ENCODE measurements at regions not wholly inside any gene's neighbourhood (a gene's known extent, or its start where the extent isn't known, plus 50 kb on each side); places are given as distances from the start of the nearest gene placed in this dataset.

DNA sequence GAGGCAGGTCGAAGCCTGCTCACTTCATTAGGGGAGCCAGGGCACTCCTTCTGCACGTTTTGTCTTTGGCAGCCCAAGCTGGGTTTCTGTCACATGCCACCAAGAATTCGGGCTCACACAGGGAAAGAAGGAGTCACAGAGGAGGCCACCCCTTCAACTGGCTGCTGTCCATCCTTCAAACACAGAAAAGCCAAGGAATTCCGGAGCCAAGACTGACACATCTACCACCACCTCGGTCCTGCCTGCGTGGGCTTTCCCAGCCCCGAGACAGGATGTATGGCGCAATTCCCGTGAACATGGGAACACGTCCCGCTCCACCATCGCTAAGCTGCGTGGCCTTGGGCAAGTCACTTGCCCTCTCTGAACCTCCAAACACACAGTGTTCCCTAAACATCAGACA is 70.4 kb downstream of the NCOR2 start:
- no peak for DNase-seq (ENCODE audit: extremely low spot score)
- ChIA-PET POLR2A (no interaction called here), CTCF (no interaction called here)
- TF ChIP-seq FOXK2 (IDR thresholded peaks at IDR 0.05): no peak
- TF ChIP-seq LEF1 (IDR thresholded peaks at IDR 0.05; ENCODE audit: borderline replicate concordance): no peak
- no peak for TF ChIP-seq ARNT (IDR thresholded peaks at IDR 0.05)
- TF ChIP-seq ZNF384 (IDR thresholded peaks at IDR 0.05): no peak
- TF ChIP-seq, protein P1, sequence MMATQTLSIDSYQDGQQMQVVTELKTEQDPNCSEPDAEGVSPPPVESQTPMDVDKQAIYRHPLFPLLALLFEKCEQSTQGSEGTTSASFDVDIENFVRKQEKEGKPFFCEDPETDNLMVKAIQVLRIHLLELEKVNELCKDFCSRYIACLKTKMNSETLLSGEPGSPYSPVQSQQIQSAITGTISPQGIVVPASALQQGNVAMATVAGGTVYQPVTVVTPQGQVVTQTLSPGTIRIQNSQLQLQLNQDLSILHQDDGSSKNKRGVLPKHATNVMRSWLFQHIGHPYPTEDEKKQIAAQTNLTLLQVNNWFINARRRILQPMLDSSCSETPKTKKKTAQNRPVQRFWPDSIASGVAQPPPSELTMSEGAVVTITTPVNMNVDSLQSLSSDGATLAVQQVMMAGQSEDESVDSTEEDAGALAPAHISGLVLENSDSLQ (IDR thresholded peaks at IDR 0.05): no peak
- TF ChIP-seq ELF4 (IDR thresholded peaks at IDR 0.05): no peak
- no peak for TF ChIP-seq NFRKB (IDR thresholded peaks at IDR 0.05)
- TF ChIP-seq L3MBTL2 (conservative IDR thresholded peaks at IDR 0.05): no peak
- no peak for TF ChIP-seq BHLHE40 (IDR thresholded peaks at IDR 0.05; ENCODE audit: borderline replicate concordance)
- no peak for TF ChIP-seq FOXM1 (IDR thresholded peaks at IDR 0.05; ENCODE audit: borderline replicate concordance)
- no peak for TF ChIP-seq TARDBP (IDR thresholded peaks at IDR 0.05)
- no peak for TF ChIP-seq HDGF (IDR thresholded peaks at IDR 0.05; ENCODE audit: borderline replicate concordance)
- no peak for TF ChIP-seq SP1 (IDR thresholded peaks at IDR 0.05)
- no peak for TF ChIP-seq CTBP1 (IDR thresholded peaks at IDR 0.05; ENCODE audit: borderline replicate concordance)
- no peak for TF ChIP-seq FOXA1 (IDR thresholded peaks at IDR 0.05)
- no peak for TF ChIP-seq SUZ12 (IDR thresholded peaks at IDR 0.05)

DNA sequence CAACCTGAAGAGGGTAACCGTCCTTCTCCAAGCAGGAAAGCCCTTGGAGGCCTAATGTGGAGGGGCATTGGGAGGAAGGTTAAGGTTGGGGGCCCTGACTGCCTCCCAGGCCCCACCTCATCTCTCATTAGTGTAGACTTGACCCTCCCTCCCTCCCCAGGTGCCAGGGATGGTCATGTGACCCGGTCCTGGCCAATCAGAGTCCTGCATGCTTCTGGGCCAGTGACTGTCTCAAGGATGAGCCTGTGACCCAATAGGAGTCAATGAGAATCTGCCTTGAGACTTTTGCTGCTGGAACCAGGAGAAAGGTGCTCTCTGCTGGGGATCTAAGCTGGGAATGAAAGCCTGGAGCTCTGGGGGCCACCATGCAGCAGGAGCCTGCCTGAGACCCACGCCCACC is 70.8 kb downstream of the NCOR2 start:
- TF ChIP-seq FOXM1 (IDR thresholded peaks at IDR 0.05; ENCODE audit: borderline replicate concordance): no peak
- TF ChIP-seq SP1 (IDR thresholded peaks at IDR 0.05): no peak
- CTCF ChIA-PET: no interaction called here
- POLR2A ChIA-PET: no interaction called here
- DNase-seq (ENCODE audit: extremely low spot score): peak; percentile 38

DNA sequence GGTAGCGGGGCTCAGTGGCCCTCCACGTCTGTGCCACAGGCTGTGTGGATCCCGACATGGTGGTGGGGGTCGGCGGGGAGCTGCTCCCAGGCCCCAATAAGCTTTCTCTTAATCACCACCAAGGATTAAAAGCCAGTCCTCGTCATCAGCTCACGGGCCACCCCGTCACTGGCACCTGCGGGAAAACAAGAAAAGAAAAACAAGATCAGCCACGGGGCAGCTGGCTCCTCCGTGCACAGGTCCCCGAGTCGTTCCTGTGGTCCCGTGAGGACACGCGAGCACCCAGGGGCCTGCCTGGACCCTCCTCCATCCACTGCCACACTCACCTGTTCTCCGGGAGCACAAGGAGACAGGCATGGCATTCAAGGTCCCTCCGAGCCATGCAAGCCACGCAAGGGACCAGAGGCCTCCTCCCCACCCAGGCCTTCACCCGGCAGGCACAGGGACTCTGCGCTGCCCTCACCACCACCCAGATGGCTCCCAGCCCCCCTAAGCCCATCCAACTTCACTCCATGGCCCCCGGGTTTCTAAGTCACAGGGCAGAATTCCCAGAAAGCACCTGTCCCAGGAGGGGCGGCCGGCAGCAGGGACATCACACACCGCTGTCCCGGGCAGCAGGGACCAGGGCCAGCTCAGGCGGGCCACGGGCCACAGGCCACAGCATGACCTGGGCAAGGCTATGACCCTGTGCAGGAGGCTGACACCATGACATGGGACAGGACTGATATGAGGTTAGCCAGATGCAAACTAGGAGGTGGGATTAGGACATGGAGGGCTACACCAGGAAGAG is 72.0 kb downstream of the NCOR2 start:
- ChIA-PET CTCF (no interaction called here), POLR2A (no interaction called here)
- TF ChIP-seq FOXK2 (IDR thresholded peaks at IDR 0.05) (no peak), SUZ12 (IDR thresholded peaks at IDR 0.05) (no peak)
- no peak for DNase-seq (ENCODE audit: extremely low spot score)

DNA sequence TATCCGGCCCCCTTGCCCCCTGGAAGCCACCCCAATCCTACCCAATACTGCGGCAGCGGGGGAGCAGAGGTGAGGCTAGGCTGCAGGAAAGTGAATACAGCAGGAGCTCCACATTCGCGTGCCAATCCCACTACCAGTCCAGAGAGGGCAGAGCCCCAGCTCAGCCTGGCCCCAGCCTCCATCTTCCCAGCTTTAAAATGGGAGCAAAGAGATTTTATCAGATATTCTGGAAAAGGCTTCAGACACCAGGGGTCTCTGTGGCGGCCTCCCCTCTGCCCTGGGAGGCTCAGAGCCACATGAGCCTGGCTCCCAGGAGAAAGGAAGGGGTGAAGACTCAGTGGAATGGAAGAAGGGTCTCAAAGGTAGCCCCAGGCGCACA is 72.7 kb downstream of the NCOR2 start:
- no peak for TF ChIP-seq TARDBP (IDR thresholded peaks at IDR 0.05)
- no peak for TF ChIP-seq FOXK2 (IDR thresholded peaks at IDR 0.05)
- no peak for TF ChIP-seq L3MBTL2 (conservative IDR thresholded peaks at IDR 0.05)
- TF ChIP-seq, protein P1 (IDR thresholded peaks at IDR 0.05): no peak
- no peak for TF ChIP-seq ELF4 (IDR thresholded peaks at IDR 0.05)
- TF ChIP-seq SUZ12 (IDR thresholded peaks at IDR 0.05): no peak
- no peak for TF ChIP-seq ZNF384 (IDR thresholded peaks at IDR 0.05)
- no peak for TF ChIP-seq FOXM1 (IDR thresholded peaks at IDR 0.05; ENCODE audit: borderline replicate concordance)
- no peak for TF ChIP-seq ARNT (IDR thresholded peaks at IDR 0.05)
- TF ChIP-seq SP1 (IDR thresholded peaks at IDR 0.05): no peak
- no peak for TF ChIP-seq LEF1 (IDR thresholded peaks at IDR 0.05; ENCODE audit: borderline replicate concordance)
- no peak for TF ChIP-seq FOXA1 (IDR thresholded peaks at IDR 0.05)
- no peak for TF ChIP-seq HDGF (IDR thresholded peaks at IDR 0.05; ENCODE audit: borderline replicate concordance)
- TF ChIP-seq CTBP1 (IDR thresholded peaks at IDR 0.05; ENCODE audit: borderline replicate concordance): no peak
- DNase-seq (ENCODE audit: extremely low spot score): no peak
- ChIA-PET CTCF (no interaction called here), POLR2A (no interaction called here)

DNA sequence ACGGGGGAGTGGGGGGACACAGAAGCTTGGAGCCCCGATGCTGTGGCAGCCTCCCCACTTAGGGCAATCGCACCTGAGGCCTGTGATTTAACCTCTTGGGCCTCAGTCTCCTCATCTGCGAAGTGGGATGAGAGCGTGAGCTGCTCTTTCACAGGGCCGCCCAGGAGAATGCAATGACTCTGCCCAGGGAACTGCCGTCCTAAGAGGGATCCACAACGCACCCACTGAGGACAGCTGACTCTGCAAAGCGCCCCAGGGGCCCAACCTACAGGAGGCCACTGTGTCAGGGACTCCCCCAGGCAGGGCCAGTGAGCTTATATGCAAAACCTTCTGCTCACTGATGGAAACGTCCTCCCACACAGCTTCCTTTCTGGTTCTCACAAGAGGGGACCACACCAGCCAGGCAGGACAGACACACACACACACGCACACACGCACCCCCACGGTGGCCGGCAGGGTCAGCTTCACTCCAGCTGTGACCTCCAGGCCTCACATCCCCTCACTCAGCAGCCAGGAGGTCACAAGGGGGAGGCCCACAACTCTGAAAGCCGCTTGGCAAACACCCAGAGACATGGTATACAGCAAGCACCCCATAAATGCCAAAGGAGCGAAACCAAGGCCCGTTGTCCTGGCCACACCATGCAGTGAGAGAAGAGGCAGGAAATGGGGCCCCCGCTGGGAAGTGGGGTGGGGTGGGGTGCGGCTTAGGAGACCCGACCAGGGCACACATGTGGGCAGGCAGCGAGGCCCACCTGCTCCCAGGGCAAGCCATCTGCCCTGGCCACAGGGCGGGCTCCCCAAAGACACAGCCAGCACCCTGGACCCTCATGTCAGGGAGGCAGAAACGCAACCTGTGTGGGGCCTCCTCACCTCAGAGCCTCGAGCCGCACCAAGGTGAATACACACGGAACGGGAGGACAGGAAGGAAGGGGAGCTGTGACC is 73.3 kb downstream of the NCOR2 start:
- no peak for DNase-seq (ENCODE audit: extremely low spot score)
- CTCF ChIA-PET: no interaction called here
- POLR2A ChIA-PET: no interaction called here
- no peak for TF ChIP-seq ARNT (IDR thresholded peaks at IDR 0.05)
- no peak for TF ChIP-seq FOXA1 (IDR thresholded peaks at IDR 0.05)
- no peak for TF ChIP-seq ZNF384 (IDR thresholded peaks at IDR 0.05)
- TF ChIP-seq L3MBTL2 (conservative IDR thresholded peaks at IDR 0.05): no peak
- TF ChIP-seq BHLHE40 (IDR thresholded peaks at IDR 0.05; ENCODE audit: borderline replicate concordance): no peak
- no peak for TF ChIP-seq NFRKB (IDR thresholded peaks at IDR 0.05)
- no peak for TF ChIP-seq HDGF (IDR thresholded peaks at IDR 0.05; ENCODE audit: borderline replicate concordance)
- no peak for TF ChIP-seq SP1 (IDR thresholded peaks at IDR 0.05)
- no peak for TF ChIP-seq FOXK2 (IDR thresholded peaks at IDR 0.05)
- TF ChIP-seq, protein P1 (IDR thresholded peaks at IDR 0.05): no peak
- TF ChIP-seq ELF4 (IDR thresholded peaks at IDR 0.05): no peak
- TF ChIP-seq FOXM1 (IDR thresholded peaks at IDR 0.05; ENCODE audit: borderline replicate concordance): no peak
- TF ChIP-seq CTBP1 (IDR thresholded peaks at IDR 0.05; ENCODE audit: borderline replicate concordance): no peak
- TF ChIP-seq TARDBP (IDR thresholded peaks at IDR 0.05): no peak
- no peak for TF ChIP-seq SUZ12 (IDR thresholded peaks at IDR 0.05)
- TF ChIP-seq LEF1 (IDR thresholded peaks at IDR 0.05; ENCODE audit: borderline replicate concordance): no peak
